Thyroid gland (tissue), 4 donors: ENCODE measurements at regions not wholly inside any gene's neighbourhood (a gene's known extent, or its start where the extent isn't known, plus 50 kb on each side); places are given as distances from the start of the nearest gene placed in this dataset.

ENCODE experiments used
- CTCF ChIP-seq, 6 experiments: fragments of 200-600 bp in 3 of 6; fragments of 450-650 bp in 3 of 6; sonication (generic) in 3 of 6; IDR thresholded peaks; one replicate each; pipeline ENCODE4 v1.5.1; 2016 to 2019; ENCODE audit warnings: antibody characterized with exemption in 6 of 6, mild to moderate bottlenecking in 2 of 6, inconsistent platforms in 1 of 6, moderate library complexity in 1 of 6
- POLR2A ChIP-seq, 2 donors: fragments of 450-650 bp; IDR thresholded peaks; one replicate each; pipeline ENCODE4 v1.6.1; 2017; ENCODE audit warnings: antibody characterized with exemption in 2 of 2, mild to moderate bottlenecking in 2 of 2, moderate library complexity in 1 of 2

DNA sequence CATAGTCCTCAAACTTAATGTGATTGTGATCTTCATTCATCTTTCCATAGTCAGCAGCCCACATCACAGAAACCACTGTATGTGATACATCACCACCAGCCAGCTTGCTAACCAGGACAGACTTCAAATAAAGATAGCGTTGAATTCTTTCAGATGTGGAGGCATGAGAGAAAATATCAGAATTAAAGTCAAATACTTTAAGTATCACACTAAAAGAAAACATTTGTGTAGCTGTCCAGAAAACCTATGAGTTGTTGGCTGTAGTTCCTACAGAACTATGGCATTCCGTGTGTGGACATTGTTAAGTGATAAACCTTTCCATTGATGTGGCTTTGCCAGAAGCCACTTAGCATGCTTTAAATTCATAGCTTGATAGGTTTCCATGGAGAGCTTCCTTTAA lies 105.1 kb downstream of the LLPH start:
- TF ChIP-seq CTCF (IDR thresholded peaks at IDR 0.05): no peak
- TF ChIP-seq POLR2A (IDR thresholded peaks at IDR 0.05): no peak
